Fibroblast of lung (primary cell): ENCODE measurements at regions not wholly inside any gene's neighbourhood (a gene's known extent, or its start where the extent isn't known, plus 50 kb on each side); places are given as distances from the start of the nearest gene placed in this dataset.

Experiments
- CTCF ChIP-seq, 2 donors: IDR thresholded peaks in 1 of 2; conservative IDR thresholded peaks in 1 of 2; 1 replicate in 1 of 2; 2 replicates in 1 of 2; pipeline ENCODE4 v1.5.1; 2011 to 2012; ENCODE audit warnings: low read length in 2 of 2, control low read depth in 1 of 2, inconsistent platforms in 1 of 2, low read depth in 1 of 2, mild to moderate bottlenecking in 1 of 2
- EZH2 ChIP-seq: IDR thresholded peaks from 2 replicates; pipeline ENCODE4 v1.5.1; 2012; ENCODE audit warnings: low read length, control low read depth, mild to moderate bottlenecking; ENCODE audit errors: missing control alignments

GRCh38 chr2:212711856-212712255 lies 173.3 kb upstream of the ERBB4 start:
- no peak for TF ChIP-seq CTCF (conservative IDR thresholded peaks at IDR 0.05 in 1 of 2, IDR thresholded peaks at IDR 0.05 in 1 of 2; ENCODE audit: low read depth in 1 of 2, low read length in 2 of 2)
- TF ChIP-seq EZH2, result no peak
